ENCODE measurements at regions not wholly inside any gene's neighbourhood (a gene's known extent, or its start where the extent isn't known, plus 50 kb on each side); places are given as distances from the start of the nearest gene placed in this dataset.

DNA sequence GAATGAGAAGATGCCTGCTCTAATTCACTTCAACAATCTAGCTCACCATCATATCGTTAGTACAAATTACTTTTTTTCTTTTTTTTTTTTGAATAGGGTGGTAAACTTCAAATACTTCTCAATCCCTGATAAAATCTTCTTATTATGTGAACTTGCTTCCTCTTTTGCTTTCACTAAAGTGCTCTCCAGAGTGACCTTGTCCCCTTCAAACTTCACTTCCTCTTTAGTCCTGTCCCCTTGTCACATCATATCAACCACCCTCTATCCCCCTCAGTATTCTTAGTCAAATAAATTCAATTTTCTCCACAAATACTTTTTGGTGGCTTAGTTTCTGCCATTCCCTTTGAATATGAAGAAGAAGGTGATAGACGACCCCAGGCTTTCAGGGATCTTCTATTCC, 124.9 kb upstream of the PLXNA2 start:
- Histone ChIP-seq H3K4me3 (ENCODE audit: low read depth in 1 of 5, low read length in 5 of 5) (no peak overlapping the region), H3K9me3 (ENCODE audit: control insufficient read depth in 5 of 5, low read length in 5 of 5) (peaks cover 0 to 2% (median 0%) of the 10 kb centered on the region in 5 donors), H3K9ac (ENCODE audit: low read length in 5 of 5) (no peak overlapping the region), H3K27me3 (ENCODE audit: control insufficient read depth in 5 of 5, insufficient read depth in 4 of 5, low read length in 5 of 5) (peaks cover 0 to 5% (median 0%) of the 10 kb centered on the region in 5 donors), H3K27ac (ENCODE audit: low read depth, low read length) (no peak overlapping the region), H3K36me3 (ENCODE audit: control insufficient read depth in 5 of 5, insufficient read depth in 5 of 5, low read length in 5 of 5) (no peaks in the 10 kb centered on the region), H3K4me1 (ENCODE audit: control insufficient read depth in 5 of 5, insufficient read depth in 5 of 5, low read length in 5 of 5) (no peaks in the 10 kb centered on the region)

DNA sequence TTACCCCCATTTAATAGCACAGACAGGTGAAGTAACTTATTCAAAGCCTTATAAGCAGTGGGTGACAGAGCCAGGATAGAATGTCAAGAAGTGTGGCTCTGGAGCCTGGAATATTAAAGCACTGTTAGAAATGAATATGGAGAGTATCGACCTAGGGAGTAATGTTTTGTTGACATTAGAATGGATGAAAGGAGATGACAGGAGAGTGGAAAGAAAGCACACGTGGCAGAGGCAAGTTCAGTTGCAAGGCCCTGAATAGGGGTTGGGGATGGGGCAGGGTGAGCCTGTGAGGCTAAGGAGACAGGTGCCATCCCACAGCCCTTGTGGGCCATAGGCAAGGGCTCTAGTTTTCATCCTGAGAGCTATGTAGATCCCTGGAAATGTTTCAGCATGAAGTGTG, 125.5 kb upstream of the PLXNA2 start:
- Histone ChIP-seq H3K36me3 (ENCODE audit: control insufficient read depth in 5 of 5, insufficient read depth in 5 of 5, low read length in 5 of 5) (no peaks in the 10 kb centered on the region), H3K27me3 (ENCODE audit: control insufficient read depth in 5 of 5, insufficient read depth in 4 of 5, low read length in 5 of 5) (peaks cover 0 to 5% (median 0%) of the 10 kb centered on the region in 5 donors), H3K27ac (ENCODE audit: low read depth, low read length) (no peak overlapping the region), H3K4me3 (ENCODE audit: low read depth in 1 of 5, low read length in 5 of 5) (no peak overlapping the region), H3K9ac (ENCODE audit: low read length in 5 of 5) (no peak overlapping the region), H3K9me3 (ENCODE audit: control insufficient read depth in 5 of 5, low read length in 5 of 5) (no peaks in the 10 kb centered on the region), H3K4me1 (ENCODE audit: control insufficient read depth in 5 of 5, insufficient read depth in 5 of 5, low read length in 5 of 5) (no peaks in the 10 kb centered on the region)

DNA sequence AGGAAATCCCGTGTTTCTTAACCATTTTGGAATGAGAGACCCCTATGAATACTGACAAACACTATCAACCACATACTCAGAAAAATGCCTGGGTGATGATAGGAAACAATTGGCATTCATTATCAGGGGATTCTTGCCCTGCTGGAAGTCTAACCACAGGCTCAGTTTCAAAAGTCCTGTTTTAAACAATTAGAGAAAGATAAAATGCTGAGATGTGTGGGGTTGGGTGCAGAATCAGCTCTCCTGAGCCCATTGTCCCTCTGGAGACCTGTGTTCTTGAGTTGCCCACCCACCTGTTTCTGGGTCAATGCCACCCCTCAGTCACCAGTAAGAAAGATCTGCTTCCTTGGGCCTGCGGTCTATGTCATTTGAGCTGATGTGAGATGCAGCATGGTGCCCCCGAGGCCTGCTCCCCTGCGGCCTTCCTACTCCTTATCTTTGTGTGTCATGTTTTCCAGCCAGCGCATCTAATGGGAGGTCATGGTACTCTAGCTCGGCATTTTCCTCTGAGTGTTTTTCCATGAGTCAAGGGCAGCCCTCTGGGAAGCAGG, 130.3 kb upstream of the PLXNA2 start:
- Histone ChIP-seq H3K27me3 (ENCODE audit: control insufficient read depth in 5 of 5, insufficient read depth in 4 of 5, low read length in 5 of 5) (no peaks in the 10 kb centered on the region), H3K27ac (ENCODE audit: low read depth, low read length) (no peak overlapping the region), H3K4me1 (ENCODE audit: control insufficient read depth in 5 of 5, insufficient read depth in 5 of 5, low read length in 5 of 5) (no peaks in the 10 kb centered on the region), H3K9me3 (ENCODE audit: control insufficient read depth in 5 of 5, low read length in 5 of 5) (no peaks in the 10 kb centered on the region), H3K36me3 (ENCODE audit: control insufficient read depth in 5 of 5, insufficient read depth in 5 of 5, low read length in 5 of 5) (no peaks in the 10 kb centered on the region), H3K9ac (ENCODE audit: low read length in 5 of 5) (no peak overlapping the region), H3K4me3 (ENCODE audit: low read depth in 1 of 5, low read length in 5 of 5) (no peak overlapping the region)

DNA sequence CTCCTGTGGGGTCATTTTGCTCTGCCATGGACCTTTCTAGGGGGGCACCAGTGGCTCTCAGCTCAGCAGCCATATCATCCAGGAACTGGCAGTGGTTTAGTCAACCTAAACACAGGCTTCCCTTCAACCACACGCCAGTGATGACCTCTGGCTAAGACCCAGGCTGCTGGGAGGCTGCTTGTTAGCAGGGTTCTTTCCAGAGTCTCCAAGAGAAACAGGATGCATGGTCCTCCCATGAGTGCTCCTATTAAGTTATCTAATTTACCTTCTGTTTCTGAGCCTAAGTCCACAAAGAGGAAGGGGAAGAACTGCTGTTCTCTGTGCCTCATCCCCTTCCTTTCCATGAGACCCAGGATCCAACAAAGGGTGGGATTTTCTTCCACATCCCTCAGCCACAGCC, 137.3 kb upstream of the PLXNA2 start:
- Histone ChIP-seq H3K9me3 (ENCODE audit: control insufficient read depth in 5 of 5, low read length in 5 of 5) (peaks cover 0 to 2% (median 0%) of the 10 kb centered on the region in 5 donors), H3K4me3 (ENCODE audit: low read depth in 1 of 5, low read length in 5 of 5) (no peak overlapping the region), H3K27me3 (ENCODE audit: control insufficient read depth in 5 of 5, insufficient read depth in 4 of 5, low read length in 5 of 5) (no peaks in the 10 kb centered on the region), H3K27ac (ENCODE audit: low read depth, low read length) (no peak overlapping the region), H3K9ac (ENCODE audit: low read length in 5 of 5) (no peak overlapping the region), H3K4me1 (ENCODE audit: control insufficient read depth in 5 of 5, insufficient read depth in 5 of 5, low read length in 5 of 5) (no peaks in the 10 kb centered on the region), H3K36me3 (ENCODE audit: control insufficient read depth in 5 of 5, insufficient read depth in 5 of 5, low read length in 5 of 5) (no peaks in the 10 kb centered on the region)

DNA sequence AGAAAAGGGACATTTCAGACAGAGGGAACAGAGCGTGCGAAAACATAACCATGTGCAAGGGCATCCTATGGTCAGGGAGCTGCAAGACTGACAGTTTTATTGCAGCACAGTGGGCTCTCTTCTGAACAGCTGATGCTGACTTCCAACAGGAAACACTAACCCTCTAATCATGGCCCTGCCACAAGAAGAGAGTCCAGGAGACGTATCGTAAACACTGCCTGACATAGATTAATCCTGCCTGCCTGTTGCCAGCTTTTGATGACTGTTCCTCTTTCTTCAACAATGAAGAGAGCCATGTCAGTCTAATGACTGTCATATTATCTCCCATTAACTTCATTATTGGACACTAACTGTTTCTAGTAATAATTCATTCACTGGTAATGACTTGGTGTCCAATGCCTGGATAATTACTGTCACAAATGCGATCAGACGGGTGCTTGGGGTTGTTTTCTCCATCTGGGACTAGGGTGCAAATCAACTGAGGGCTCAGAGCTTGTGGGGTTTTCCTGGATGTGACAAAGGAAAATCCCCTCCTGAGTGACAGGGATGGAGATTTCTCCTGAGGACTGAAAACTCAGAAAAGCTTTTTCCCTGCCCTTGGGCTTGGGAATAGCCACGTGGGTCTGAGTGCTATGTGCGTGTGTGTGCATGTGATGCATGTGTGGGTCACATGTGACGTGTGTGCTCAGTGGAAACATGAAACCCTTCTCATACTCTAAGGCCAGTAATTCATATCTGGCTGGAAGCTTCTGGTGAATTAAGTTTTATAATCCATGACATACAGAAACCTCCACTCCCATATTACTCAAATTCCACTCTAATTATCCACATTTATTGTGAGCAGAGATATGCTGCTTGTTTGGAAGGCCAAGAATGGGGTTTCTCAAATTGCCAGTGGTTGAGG, 144.0 kb upstream of the PLXNA2 start:
- H3K9me3 ChIP-seq (ENCODE audit: control insufficient read depth in 5 of 5, low read length in 5 of 5) = peaks cover 0 to 2% (median 0%) of the 10 kb centered on the region in 5 donors
- no peaks in the 10 kb centered on the region for H3K36me3 ChIP-seq (ENCODE audit: control insufficient read depth in 5 of 5, insufficient read depth in 5 of 5, low read length in 5 of 5)
- no peaks in the 10 kb centered on the region for H3K27me3 ChIP-seq (ENCODE audit: control insufficient read depth in 5 of 5, insufficient read depth in 4 of 5, low read length in 5 of 5)
- H3K4me3 ChIP-seq (ENCODE audit: low read depth in 1 of 5, low read length in 5 of 5) = no peak overlapping the region
- H3K27ac ChIP-seq (ENCODE audit: low read depth, low read length) = no peak overlapping the region
- no peaks in the 10 kb centered on the region for H3K4me1 ChIP-seq (ENCODE audit: control insufficient read depth in 5 of 5, insufficient read depth in 5 of 5, low read length in 5 of 5)
- no peak overlapping the region for H3K9ac ChIP-seq (ENCODE audit: low read length in 5 of 5)

DNA sequence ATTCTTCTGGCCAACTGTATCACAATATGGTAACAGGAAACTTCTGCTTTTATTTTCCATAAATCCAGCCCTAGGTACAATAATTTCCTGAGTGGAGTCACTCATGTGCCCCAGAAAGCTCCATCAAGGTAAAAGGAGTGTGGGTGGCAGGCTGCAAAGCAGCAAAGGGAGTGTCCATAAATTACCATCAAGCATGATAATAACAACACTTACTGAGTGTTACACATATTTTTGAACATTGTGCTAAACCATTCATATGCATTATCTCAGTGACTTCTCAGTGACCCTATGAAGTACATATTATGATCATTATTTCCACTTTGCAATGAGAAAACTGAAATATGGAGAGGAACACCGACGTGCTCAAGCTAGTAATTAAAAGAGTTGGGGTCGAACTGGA, 149.2 kb upstream of the PLXNA2 start:
- no peak overlapping the region for H3K27ac ChIP-seq (ENCODE audit: low read depth, low read length)
- peaks cover 0 to 4% (median 0%) of the 10 kb centered on the region in 5 donors for H3K9me3 ChIP-seq (ENCODE audit: control insufficient read depth in 5 of 5, low read length in 5 of 5)
- no peak overlapping the region for H3K9ac ChIP-seq (ENCODE audit: low read length in 5 of 5)
- no peaks in the 10 kb centered on the region for H3K4me1 ChIP-seq (ENCODE audit: control insufficient read depth in 5 of 5, insufficient read depth in 5 of 5, low read length in 5 of 5)
- H3K36me3 ChIP-seq (ENCODE audit: control insufficient read depth in 5 of 5, insufficient read depth in 5 of 5, low read length in 5 of 5) = no peaks in the 10 kb centered on the region
- H3K27me3 ChIP-seq (ENCODE audit: control insufficient read depth in 5 of 5, insufficient read depth in 4 of 5, low read length in 5 of 5) = no peaks in the 10 kb centered on the region
- no peak overlapping the region for H3K4me3 ChIP-seq (ENCODE audit: low read depth in 1 of 5, low read length in 5 of 5)

DNA sequence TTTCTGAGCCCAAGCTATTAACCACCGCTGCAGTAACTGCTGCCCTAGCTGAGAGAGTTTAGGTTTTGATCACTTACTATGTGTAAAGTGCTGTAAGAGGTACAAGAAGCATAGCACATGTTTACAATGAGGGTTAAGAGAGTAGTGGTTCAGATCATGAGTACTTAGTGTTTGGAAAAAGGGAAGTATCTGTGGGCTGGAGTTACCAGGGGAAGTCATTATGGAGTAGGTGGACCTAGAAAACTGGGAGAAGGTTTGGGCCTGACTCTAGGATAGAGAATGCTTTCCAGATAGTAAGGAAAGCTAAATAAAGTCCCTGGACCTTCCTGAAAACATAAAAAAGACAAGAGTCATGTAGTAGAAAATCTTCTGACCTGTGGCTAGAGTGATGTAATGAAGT, 149.6 kb upstream of the PLXNA2 start:
- H3K27me3 ChIP-seq (ENCODE audit: control insufficient read depth in 5 of 5, insufficient read depth in 4 of 5, low read length in 5 of 5) = no peaks in the 10 kb centered on the region
- H3K36me3 ChIP-seq (ENCODE audit: control insufficient read depth in 5 of 5, insufficient read depth in 5 of 5, low read length in 5 of 5) = no peaks in the 10 kb centered on the region
- no peak overlapping the region for H3K4me3 ChIP-seq (ENCODE audit: low read depth in 1 of 5, low read length in 5 of 5)
- H3K27ac ChIP-seq (ENCODE audit: low read depth, low read length) = no peak overlapping the region
- peaks cover 0 to 4% (median 0%) of the 10 kb centered on the region in 5 donors for H3K9me3 ChIP-seq (ENCODE audit: control insufficient read depth in 5 of 5, low read length in 5 of 5)
- H3K4me1 ChIP-seq (ENCODE audit: control insufficient read depth in 5 of 5, insufficient read depth in 5 of 5, low read length in 5 of 5) = no peaks in the 10 kb centered on the region
- H3K9ac ChIP-seq (ENCODE audit: low read length in 5 of 5) = no peak overlapping the region

DNA sequence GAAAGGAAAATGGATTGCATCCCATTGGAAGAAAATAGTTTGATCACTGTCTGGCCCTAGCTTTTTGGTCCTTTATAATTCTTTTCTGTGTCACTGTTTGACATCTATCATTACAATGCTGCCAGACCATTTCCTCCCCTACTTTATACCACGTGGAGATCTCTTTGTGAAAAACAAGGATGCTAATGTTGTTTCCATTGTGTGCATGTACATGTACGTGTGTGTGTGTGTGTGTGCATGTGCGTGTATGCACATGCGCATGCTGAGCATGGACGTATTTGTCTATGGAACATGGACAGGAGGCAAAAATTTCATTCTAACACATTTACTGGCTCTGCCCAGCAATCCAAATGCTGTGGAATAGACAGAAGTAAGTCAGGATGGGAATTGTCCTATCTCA, 153.1 kb upstream of the PLXNA2 start:
- Histone ChIP-seq H3K4me1 (ENCODE audit: control insufficient read depth in 5 of 5, insufficient read depth in 5 of 5, low read length in 5 of 5) (no peaks in the 10 kb centered on the region), H3K36me3 (ENCODE audit: control insufficient read depth in 5 of 5, insufficient read depth in 5 of 5, low read length in 5 of 5) (no peaks in the 10 kb centered on the region), H3K9me3 (ENCODE audit: control insufficient read depth in 5 of 5, low read length in 5 of 5) (peaks cover 0 to 4% (median 0%) of the 10 kb centered on the region in 5 donors), H3K27ac (ENCODE audit: low read depth, low read length) (no peak overlapping the region), H3K9ac (ENCODE audit: low read length in 5 of 5) (no peak overlapping the region), H3K27me3 (ENCODE audit: control insufficient read depth in 5 of 5, insufficient read depth in 4 of 5, low read length in 5 of 5) (no peaks in the 10 kb centered on the region), H3K4me3 (ENCODE audit: low read depth in 1 of 5, low read length in 5 of 5) (no peak overlapping the region)

DNA sequence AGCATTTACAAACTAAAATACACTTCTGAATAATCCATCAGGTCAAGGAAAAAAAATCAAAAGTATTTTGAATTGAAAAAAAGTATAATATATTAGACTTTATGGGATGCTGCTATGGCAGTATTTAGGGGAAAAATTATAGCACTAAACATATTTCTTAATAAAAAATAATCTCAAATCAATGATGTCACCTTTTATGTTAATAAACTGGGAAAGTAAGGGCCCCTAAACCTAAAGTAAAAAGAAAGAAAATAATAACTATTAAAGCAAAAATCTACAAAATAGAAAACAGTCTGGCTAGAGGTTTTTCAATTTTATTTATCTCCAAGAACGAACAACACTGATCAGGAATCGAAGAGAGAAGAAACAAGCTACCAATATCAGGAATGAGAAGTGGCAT, 160.8 kb upstream of the PLXNA2 start:
- H3K9ac ChIP-seq (ENCODE audit: low read length in 5 of 5) = no peak overlapping the region
- H3K9me3 ChIP-seq (ENCODE audit: control insufficient read depth in 5 of 5, low read length in 5 of 5) = no peaks in the 10 kb centered on the region
- no peaks in the 10 kb centered on the region for H3K27me3 ChIP-seq (ENCODE audit: control insufficient read depth in 5 of 5, insufficient read depth in 4 of 5, low read length in 5 of 5)
- no peak overlapping the region for H3K4me3 ChIP-seq (ENCODE audit: low read depth in 1 of 5, low read length in 5 of 5)
- H3K36me3 ChIP-seq (ENCODE audit: control insufficient read depth in 5 of 5, insufficient read depth in 5 of 5, low read length in 5 of 5) = no peaks in the 10 kb centered on the region
- no peak overlapping the region for H3K27ac ChIP-seq (ENCODE audit: low read depth, low read length)
- no peaks in the 10 kb centered on the region for H3K4me1 ChIP-seq (ENCODE audit: control insufficient read depth in 5 of 5, insufficient read depth in 5 of 5, low read length in 5 of 5)

DNA sequence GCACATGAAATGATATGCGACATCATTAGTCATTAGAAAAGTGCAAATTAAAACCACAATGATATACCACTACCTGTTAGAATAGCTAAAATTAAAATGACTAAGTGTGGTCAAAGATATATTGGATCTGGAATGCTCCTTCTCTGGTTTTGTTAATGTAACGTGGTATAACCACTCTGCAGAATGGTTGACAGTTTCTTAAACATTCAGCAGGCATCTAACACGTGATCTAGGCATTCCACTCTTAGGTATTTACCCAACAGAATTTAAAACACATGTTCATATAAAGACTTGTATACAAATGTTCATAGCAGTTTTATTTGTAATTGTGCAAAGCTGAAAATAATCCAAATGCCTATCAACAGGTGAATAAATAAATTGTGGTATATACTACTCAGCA, 165.0 kb upstream of the PLXNA2 start:
- Histone ChIP-seq H3K27me3 (ENCODE audit: control insufficient read depth in 5 of 5, insufficient read depth in 4 of 5, low read length in 5 of 5) (no peaks in the 10 kb centered on the region), H3K9me3 (ENCODE audit: control insufficient read depth in 5 of 5, low read length in 5 of 5) (no peaks in the 10 kb centered on the region), H3K4me3 (ENCODE audit: low read depth in 1 of 5, low read length in 5 of 5) (no peak overlapping the region), H3K27ac (ENCODE audit: low read depth, low read length) (no peak overlapping the region), H3K4me1 (ENCODE audit: control insufficient read depth in 5 of 5, insufficient read depth in 5 of 5, low read length in 5 of 5) (peaks cover 0 to 3% (median 0%) of the 10 kb centered on the region in 5 donors), H3K36me3 (ENCODE audit: control insufficient read depth in 5 of 5, insufficient read depth in 5 of 5, low read length in 5 of 5) (no peaks in the 10 kb centered on the region), H3K9ac (ENCODE audit: low read length in 5 of 5) (no peak overlapping the region)
